H1 (cell line): ENCODE measurements at regions not wholly inside any gene's neighbourhood (a gene's known extent, or its start where the extent isn't known, plus 50 kb on each side); places are given as distances from the start of the nearest gene placed in this dataset.

Experiments
- CTCF ChIA-PET: fragments of 300-600 bp; sonication (Branson Sonifier 250); formaldehyde crosslinking; loops from one replicate; lab custom pipeline; 2021; ENCODE audit not compliant: partially characterized antibody; lab: Charles Lee
- POLR2A ChIA-PET: fragments of 300-600 bp; sonication (Branson Sonifier 250); formaldehyde crosslinking; loops from one replicate; lab custom pipeline; 2021; ENCODE audit warnings: inconsistent platforms; ENCODE audit not compliant: partially characterized antibody; lab: Charles Lee
- DNase-seq, 2 experiments: peaks; one replicate each; pipeline versions ENCODE4 v3.0.0 to v3.0.0-alpha.2; 2010 to 2022; ENCODE audit warnings: low spot score in 2 of 2, low read depth in 1 of 2, mixed read lengths in 1 of 2
- FAIRE-seq: peaks from 2 replicates; lab custom pipeline; 2011; peaks lifted over from hg19 to GRCh38; lab: Jason Lieb, UNC
- H2AFZ ChIP-seq: 2 replicates; pipeline ENCODE4 v1.8.1; 2012; ENCODE audit warnings: low read length, inconsistent platforms
- H2AK5ac ChIP-seq: 2 replicates; pipeline ENCODE4 v1.6.1; 2013; ENCODE audit warnings: low read depth, low read length
- H2BK120ac ChIP-seq: replicated peaks from 2 replicates; pipeline ENCODE3; 2013; ENCODE audit warnings: low read depth, low read length, inconsistent platforms
- H2BK12ac ChIP-seq: 2 replicates; pipeline ENCODE4 v1.6.1; 2013; ENCODE audit warnings: low read depth, low read length
- H2BK15ac ChIP-seq: 2 replicates; pipeline ENCODE4 v1.6.1; 2013; ENCODE audit warnings: low read length
- H2BK20ac ChIP-seq: 2 replicates; pipeline ENCODE4 v1.6.1; 2013; ENCODE audit warnings: low read length
- H2BK5ac ChIP-seq: 2 replicates; pipeline ENCODE4 v1.6.1; 2013; ENCODE audit warnings: low read depth, low read length
- H3K14ac ChIP-seq: 2 replicates; pipeline ENCODE4 v1.6.1; 2013; ENCODE audit warnings: inconsistent platforms; ENCODE audit not compliant: insufficient read length
- H3K18ac ChIP-seq: 2 replicates; pipeline ENCODE4 v1.6.1; 2013; ENCODE audit warnings: low read length; ENCODE audit errors: extremely low read depth
- H3K23ac ChIP-seq: 2 replicates; pipeline ENCODE4 v1.6.1; 2013; ENCODE audit warnings: inconsistent platforms; ENCODE audit not compliant: insufficient read length
- H3K23me2 ChIP-seq: 2 replicates; pipeline ENCODE4 v1.6.1; 2013; ENCODE audit warnings: low read depth, low read length
- H3K27ac ChIP-seq: 2 replicates; pipeline ENCODE4 v1.6.1; 2011; ENCODE audit warnings: low read depth, low read length, inconsistent platforms
- H3K27me3 ChIP-seq, 4 experiments: replicated peaks in 1 of 4; 1 replicate in 1 of 4; 2 replicates in 3 of 4; pipeline versions ENCODE4 v1.6.1 to v1.8.1; 2011 to 2013; ENCODE audit warnings: low read length in 3 of 4, mild to moderate bottlenecking in 3 of 4, inconsistent platforms in 2 of 4, mixed read lengths in 2 of 4, moderate library complexity in 1 of 4; ENCODE audit not compliant: control insufficient read depth in 3 of 4, insufficient read depth in 3 of 4; ENCODE audit errors: extremely low read depth in 1 of 4
- H3K36me3 ChIP-seq, 4 experiments: 2 replicates each; pipeline versions ENCODE4 v1.6.1 to v1.8.1; 2011 to 2013; ENCODE audit warnings: mild to moderate bottlenecking in 4 of 4, low read length in 3 of 4, moderate library complexity in 2 of 4, control low read depth in 1 of 4, inconsistent platforms in 1 of 4; ENCODE audit not compliant: insufficient read depth in 4 of 4, control insufficient read depth in 2 of 4
- H3K4ac ChIP-seq: replicated peaks from 2 replicates; pipeline ENCODE3; 2013; ENCODE audit warnings: low read length, low read depth, mixed read lengths, inconsistent platforms; ENCODE audit not compliant: insufficient read length
- H3K4me1 ChIP-seq, 4 experiments: replicated peaks in 1 of 4; 1 replicate in 1 of 4; 2 replicates in 3 of 4; pipeline versions ENCODE4 v1.6.1 to v1.8.1; 2011 to 2013; ENCODE audit warnings: low read length in 3 of 4, inconsistent platforms in 2 of 4, mixed read lengths in 1 of 4; ENCODE audit not compliant: insufficient read depth in 4 of 4, control insufficient read depth in 3 of 4
- H3K4me2 ChIP-seq, 2 experiments: 2 replicates each; pipeline versions ENCODE4 v1.6.1 to v1.8.1; 2011 to 2013; ENCODE audit warnings: low read depth in 2 of 2, low read length in 2 of 2, control low read depth in 1 of 2, inconsistent platforms in 1 of 2, mild to moderate bottlenecking in 1 of 2; ENCODE audit not compliant: insufficient read depth in 1 of 2
- H3K4me3 ChIP-seq, 4 experiments: fragments of 200-600, 300-600 bp in 1 of 4; sonication (generic), shearing (Covaris generic), sonication (Bioruptor Twin) in 1 of 4; 2 replicates each; pipeline versions ENCODE4 v1.5.1 to v1.8.1; 2011 to 2016; ENCODE audit warnings: low read length in 4 of 4, low read depth in 3 of 4, control low read depth in 2 of 4, inconsistent platforms in 2 of 4, mild to moderate bottlenecking in 2 of 4, mixed read lengths in 1 of 4, moderate library complexity in 1 of 4; ENCODE audit not compliant: insufficient read depth in 2 of 4; ENCODE audit errors: extremely low read depth in 1 of 4
- H3K56ac ChIP-seq: replicated peaks from 2 replicates; pipeline ENCODE3; 2013; ENCODE audit warnings: low read depth, mild to moderate bottlenecking, mixed read lengths, low read length, inconsistent platforms; ENCODE audit not compliant: insufficient read length
- H3K79me1 ChIP-seq: 2 replicates; pipeline ENCODE4 v1.6.1; 2013; ENCODE audit warnings: low read depth, low read length, control low read depth
- H3K79me2 ChIP-seq, 2 experiments: 2 replicates each; pipeline versions ENCODE4 v1.6.1 to v1.8.1; 2012 to 2013; ENCODE audit warnings: low read length in 2 of 2, mild to moderate bottlenecking in 2 of 2, inconsistent platforms in 1 of 2; ENCODE audit not compliant: insufficient read depth in 2 of 2, control insufficient read depth in 1 of 2
- H3K9ac ChIP-seq, 4 experiments: replicated peaks in 1 of 4; 1 replicate in 1 of 4; 2 replicates in 3 of 4; pipeline versions ENCODE4 v1.6.1 to v1.8.1; 2011 to 2013; ENCODE audit warnings: low read depth in 3 of 4, low read length in 3 of 4, control low read depth in 2 of 4, mild to moderate bottlenecking in 2 of 4, moderate library complexity in 2 of 4, inconsistent platforms in 1 of 4; ENCODE audit errors: extremely low read depth in 1 of 4
- H3K9me3 ChIP-seq, 2 experiments: 2 replicates each; pipeline versions ENCODE4 v1.6.1 to v1.8.1; 2012 to 2013; ENCODE audit warnings: mild to moderate bottlenecking in 2 of 2, moderate library complexity in 2 of 2, control low read depth in 1 of 2, inconsistent platforms in 1 of 2, low read depth in 1 of 2, low read length in 1 of 2, mixed read lengths in 1 of 2; ENCODE audit not compliant: insufficient read depth in 2 of 2
- H4K20me1 ChIP-seq, 2 experiments: replicated peaks in 1 of 2; 2 replicates each; pipeline versions ENCODE3 to v1.8.1; 2011 to 2013; ENCODE audit warnings: inconsistent platforms in 2 of 2, low read length in 2 of 2, mild to moderate bottlenecking in 1 of 2; ENCODE audit not compliant: insufficient read depth in 2 of 2, control insufficient read depth in 1 of 2
- H4K5ac ChIP-seq: 2 replicates; pipeline ENCODE4 v1.6.1; 2013; ENCODE audit warnings: low read length, low read depth, mixed read lengths, inconsistent platforms; ENCODE audit not compliant: insufficient read length
- H4K8ac ChIP-seq: 2 replicates; pipeline ENCODE4 v1.8.0; 2013; ENCODE audit warnings: mild to moderate bottlenecking, moderate library complexity, low read length, inconsistent platforms; ENCODE audit not compliant: insufficient read depth; ENCODE audit errors: extremely low read depth
- H4K91ac ChIP-seq: replicated peaks from 2 replicates; pipeline ENCODE3; 2013; ENCODE audit warnings: low read length, mixed read lengths, inconsistent platforms; ENCODE audit not compliant: insufficient read length
- BACH1 ChIP-seq: IDR thresholded peaks from 2 replicates; pipeline ENCODE4 v1.6.1; 2012; ENCODE audit warnings: low read length, improper control_type of control experiment
- CBX5 ChIP-seq: fragments of 300-800, 300-1000 bp; sonication (generic); IDR thresholded peaks from 2 replicates; pipeline ENCODE4 v1.7.1; 2016; ENCODE audit warnings: antibody characterized with exemption, low read length, low read depth
- CBX8 ChIP-seq: fragments of 300-800, 300-1000 bp; sonication (generic); IDR thresholded peaks from 2 replicates; pipeline ENCODE4 v1.7.1; 2016; ENCODE audit warnings: low read depth, low read length, borderline replicate concordance
- CHD1 ChIP-seq: IDR thresholded peaks from 2 replicates; pipeline ENCODE4 v1.6.1; 2012; ENCODE audit warnings: low read depth, low read length, improper control_type of control experiment
- CREB1 ChIP-seq: IDR thresholded peaks from 2 replicates; pipeline ENCODE4 v1.6.1; 2012; ENCODE audit warnings: inconsistent platforms
- CTBP2 ChIP-seq: IDR thresholded peaks from 2 replicates; pipeline ENCODE4 v1.7.0; 2011; ENCODE audit warnings: borderline replicate concordance, mild to moderate bottlenecking, moderate library complexity, mixed read lengths, low read length; ENCODE audit not compliant: insufficient read depth, insufficient read length
- EGR1 ChIP-seq: IDR thresholded peaks from 2 replicates; pipeline ENCODE4 v1.6.1; 2011; ENCODE audit warnings: low read depth, low read length, borderline replicate concordance
- GABPA ChIP-seq: IDR thresholded peaks from 2 replicates; pipeline ENCODE4 v1.6.1; 2011; ENCODE audit warnings: mild to moderate bottlenecking, low read length, moderate library complexity, borderline replicate concordance; ENCODE audit not compliant: insufficient read depth
- KDM1A ChIP-seq: fragments of 200-600, 300-600 bp; sonication (generic); IDR thresholded peaks from 2 replicates; pipeline ENCODE4 v1.7.1; 2016; ENCODE audit warnings: mild to moderate bottlenecking, low read length, borderline replicate concordance
- NANOG ChIP-seq: IDR thresholded peaks from 2 replicates; pipeline ENCODE4 v1.6.1; 2011; ENCODE audit warnings: low read length, low read depth, mild to moderate bottlenecking, inconsistent platforms; ENCODE audit not compliant: insufficient read depth, poor library complexity, severe bottlenecking
- PHF8 ChIP-seq: fragments of 200-600 bp; sonication (generic); conservative IDR thresholded peaks from 2 replicates; pipeline ENCODE4 v1.7.1; 2012; ENCODE audit warnings: low read depth, mild to moderate bottlenecking, inconsistent platforms, low read length, moderate library complexity
- WGBS, 2 experiments: shearing (Covaris generic) in 1 of 2; methylation state at CpG; one replicate each; pipeline versions ENCODE4 v1.1.6 to v1.1.7; 2013 to 2015; ENCODE audit warnings: low lambda C conversion rate in 2 of 2, mixed read lengths in 2 of 2, inconsistent platforms in 1 of 2, low coverage in 1 of 2, missing lambda C conversion rate in 1 of 2; ENCODE audit not compliant: insufficient replicate concordance in 2 of 2, insufficient coverage in 1 of 2, insufficient read length in 1 of 2; ENCODE audit errors: extremely low coverage in 1 of 2, missing lambda C conversion rate in 1 of 2; 5-methylcytosine and 5-hydroxymethylcytosine counted together
- TF ChIP-seq, protein P1 (sequence below): IDR thresholded peaks from 2 replicates; pipeline ENCODE4 v1.6.1; 2012; ENCODE audit warnings: inconsistent platforms

DNA sequence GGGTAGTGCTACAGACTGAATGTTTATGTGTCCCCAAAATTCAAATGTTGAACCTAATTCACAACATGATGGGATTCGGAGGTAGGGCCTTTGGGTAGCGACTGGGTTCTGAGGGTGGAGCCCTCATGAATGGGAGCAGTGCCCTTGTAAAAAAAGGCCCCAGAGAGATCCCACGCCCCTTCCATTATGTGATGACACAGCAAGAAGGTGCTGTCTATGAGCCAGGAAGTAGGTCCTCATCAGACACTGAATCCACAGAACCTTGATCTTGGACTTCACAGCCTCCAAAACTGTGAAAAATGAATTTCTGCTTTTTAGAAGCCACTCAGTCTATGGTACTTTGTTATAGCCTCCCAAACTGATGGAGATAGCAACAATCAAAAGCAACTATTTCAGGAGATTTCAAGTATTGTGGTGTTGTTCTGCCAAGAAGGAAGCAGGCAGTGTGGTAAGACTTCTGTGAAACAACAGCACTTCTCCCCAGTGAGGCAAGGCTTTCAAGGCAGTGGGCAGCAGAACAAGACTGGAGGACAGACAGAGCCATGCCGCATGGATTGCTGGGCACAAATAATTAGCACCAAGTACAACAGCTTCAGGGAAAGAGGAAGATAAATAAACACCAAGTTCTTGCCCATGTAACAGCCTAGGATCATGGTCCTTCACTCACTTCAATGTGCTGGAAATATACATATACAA is 76.1 kb downstream of the OR2K2 start:
- H3K4me3 ChIP-seq, result no peak overlapping the region
- H4K8ac ChIP-seq, result no peak overlapping the region
- no peaks in the 10 kb centered on the region for H4K20me1 ChIP-seq
- H2BK12ac ChIP-seq, result no peak overlapping the region; the same call in 1 of the 2 replicates
- no peaks in the 10 kb centered on the region for H3K9me3 ChIP-seq
- ChIA-PET POLR2A (no interaction called here), CTCF (no interaction called here)
- no peak overlapping the region for H3K23ac ChIP-seq
- TF ChIP-seq PHF8 (no peak), CHD1 (no peak), EGR1 (no peak), KDM1A (no peak), CBX5 (no peak), BACH1 (no peak), CREB1 (no peak), GABPA (no peak), CBX8 (no peak), CTBP2 (no peak), NANOG (no peak)
- TF ChIP-seq, protein P1, sequence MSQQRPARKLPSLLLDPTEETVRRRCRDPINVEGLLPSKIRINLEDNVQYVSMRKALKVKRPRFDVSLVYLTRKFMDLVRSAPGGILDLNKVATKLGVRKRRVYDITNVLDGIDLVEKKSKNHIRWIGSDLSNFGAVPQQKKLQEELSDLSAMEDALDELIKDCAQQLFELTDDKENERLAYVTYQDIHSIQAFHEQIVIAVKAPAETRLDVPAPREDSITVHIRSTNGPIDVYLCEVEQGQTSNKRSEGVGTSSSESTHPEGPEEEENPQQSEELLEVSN, result no peak
- 85% methylated on average over 4 of the region's 4 CpGs; no CpG with 5 or more reads in 1 of the 2 experiments for WGBS, 2 experiments
- H3K9ac ChIP-seq, result no peak overlapping the region
- H3K79me2 ChIP-seq, result no peaks in the 10 kb centered on the region
- no peak overlapping the region for H3K18ac ChIP-seq
- H3K4me1 ChIP-seq, result peaks cover 0 to 3% (median 2%) of the 10 kb centered on the region in 4 experiments; a peak in 3 of 7 replicates
- H3K56ac ChIP-seq, result no peak overlapping the region
- H2BK15ac ChIP-seq, result no peak overlapping the region
- H3K27ac ChIP-seq, result no peak overlapping the region
- no peak overlapping the region for H2BK120ac ChIP-seq
- no peaks in the 10 kb centered on the region for H3K79me1 ChIP-seq
- DNase-seq (no peak), FAIRE-seq (no peak)
- no peak overlapping the region for H2AK5ac ChIP-seq
- H2BK5ac ChIP-seq, result no peak overlapping the region
- no peak overlapping the region for H2AFZ ChIP-seq
- no peaks in the 10 kb centered on the region for H3K36me3 ChIP-seq
- no peak overlapping the region for H3K4ac ChIP-seq
- H4K5ac ChIP-seq, result no peak overlapping the region
- no peak overlapping the region for H3K4me2 ChIP-seq
- H3K27me3 ChIP-seq, result no peaks in the 10 kb centered on the region
- no peak overlapping the region for H2BK20ac ChIP-seq
- no peaks in the 10 kb centered on the region for H3K23me2 ChIP-seq
- H3K14ac ChIP-seq, result no peak overlapping the region
- H4K91ac ChIP-seq, result no peak overlapping the region
